ENCODE measurements at regions not wholly inside any gene's neighbourhood (a gene's known extent, or its start where the extent isn't known, plus 50 kb on each side); places are given as distances from the start of the nearest gene placed in this dataset.
A peak's percentile ranks its signal among the peaks of the same experiment; 100 is the strongest.

- no peak for TF ChIP-seq CTCF (IDR thresholded peaks at IDR 0.05; ENCODE audit: borderline replicate concordance)
- Histone ChIP-seq H3K36me3 (no peaks in the 10 kb centered on the region), H3K27ac (replicated peaks) (no peak overlapping the region), H3K27me3 (ENCODE audit: low read depth) (no peaks in the 10 kb centered on the region), H3K9me3 (replicated peaks) (no peaks in the 10 kb centered on the region), H3K4me3 (no peak overlapping the region), H3K4me1 (peaks cover 43% of the 10 kb centered on the region)
- intact Hi-C loops (cut with micrococcal nuclease) = no loop called here
- DNase-seq = no peak
Measured at GRCh38 chr16:54509456-54509855, 222.9 kb upstream of the IRX3 start.

GRCh38 chr16:54508351-54508750 lies 221.8 kb upstream of the IRX3 start:
- intact Hi-C loops (cut with micrococcal nuclease) = no loop called here
- H3K9me3 ChIP-seq (replicated peaks) = no peaks in the 10 kb centered on the region
- no peak overlapping the region for H3K27ac ChIP-seq (replicated peaks)
- no peak for DNase-seq
- H3K4me3 ChIP-seq = no peak overlapping the region
- no peak for TF ChIP-seq CTCF (IDR thresholded peaks at IDR 0.05; ENCODE audit: borderline replicate concordance)
- H3K36me3 ChIP-seq = no peaks in the 10 kb centered on the region
- H3K27me3 ChIP-seq (ENCODE audit: low read depth) = no peaks in the 10 kb centered on the region
- H3K4me1 ChIP-seq = peaks cover 54% of the 10 kb centered on the region

- TF ChIP-seq CTCF (IDR thresholded peaks at IDR 0.05; ENCODE audit: borderline replicate concordance) = no peak
- no peaks in the 10 kb centered on the region for H3K27me3 ChIP-seq (ENCODE audit: low read depth)
- intact Hi-C loops (cut with micrococcal nuclease) = no loop called here
- peak overlapping the region; percentile 22 for H3K4me3 ChIP-seq
- peaks cover 69% of the 10 kb centered on the region for H3K4me1 ChIP-seq
- H3K9me3 ChIP-seq (replicated peaks) = no peaks in the 10 kb centered on the region
- H3K27ac ChIP-seq (replicated peaks) = peak overlapping the region; percentile 38
- DNase-seq = no peak
- H3K36me3 ChIP-seq = no peaks in the 10 kb centered on the region
Measured at GRCh38 chr16:54506741-54507500, 220.3 kb upstream of the IRX3 start.

- no peaks in the 10 kb centered on the region for H3K27me3 ChIP-seq (ENCODE audit: low read depth)
- no peaks in the 10 kb centered on the region for H3K36me3 ChIP-seq
- peaks cover 69% of the 10 kb centered on the region for H3K4me1 ChIP-seq
- intact Hi-C loops (cut with micrococcal nuclease) = no loop called here
- no peak for DNase-seq
- H3K27ac ChIP-seq (replicated peaks) = peak overlapping the region; percentile 38
- no peaks in the 10 kb centered on the region for H3K9me3 ChIP-seq (replicated peaks)
- TF ChIP-seq CTCF (IDR thresholded peaks at IDR 0.05; ENCODE audit: borderline replicate concordance) = no peak
- peak overlapping the region; percentile 22 for H3K4me3 ChIP-seq
Measured at GRCh38 chr16:54506214-54506580, 219.6 kb upstream of the IRX3 start.

GRCh38 chr16:54505549-54506213 lies 219.1 kb upstream of the IRX3 start:
- Histone ChIP-seq H3K36me3 (no peaks in the 10 kb centered on the region), H3K9me3 (replicated peaks) (no peaks in the 10 kb centered on the region), H3K4me1 (peaks cover 64% of the 10 kb centered on the region), H3K4me3 (no peak overlapping the region), H3K27ac (replicated peaks) (peak overlapping the region; percentile 74), H3K27me3 (ENCODE audit: low read depth) (no peaks in the 10 kb centered on the region)
- no peak for TF ChIP-seq CTCF (IDR thresholded peaks at IDR 0.05; ENCODE audit: borderline replicate concordance)
- intact Hi-C loops (cut with micrococcal nuclease) = no loop called here
- no peak for DNase-seq
